Neural crest cell (in vitro differentiated cells): ENCODE measurements at regions not wholly inside any gene's neighbourhood (a gene's known extent, or its start where the extent isn't known, plus 50 kb on each side); places are given as distances from the start of the nearest gene placed in this dataset.
A peak's percentile ranks its signal among the peaks of the same experiment; 100 is the strongest.

Source experiments
- DNase-seq: peaks from one replicate; pipeline ENCODE4 v3.0.0; 2021; ENCODE audit warnings: low read depth, mixed read lengths, low spot score
- H3K27ac Mint-ChIP-seq: one replicate; pipeline ENCODE4 v1.8.0; 2021; ENCODE audit warnings: mild to moderate bottlenecking, mixed read lengths; ENCODE audit not compliant: unreplicated experiment
- H3K27me3 Mint-ChIP-seq: 2 replicates; pipeline ENCODE4 v1.8.0; 2021; ENCODE audit warnings: low read depth, mild to moderate bottlenecking, mixed read lengths
- H3K36me3 Mint-ChIP-seq: 2 replicates; pipeline ENCODE4 v1.8.0; 2021; ENCODE audit warnings: low read depth, mild to moderate bottlenecking, mixed read lengths
- H3K4me1 Mint-ChIP-seq: 2 replicates; pipeline ENCODE4 v1.8.0; 2021; ENCODE audit warnings: mixed read lengths
- H3K4me3 Mint-ChIP-seq: one replicate; pipeline ENCODE4 v1.8.0; 2021; ENCODE audit warnings: mild to moderate bottlenecking, mixed read lengths
- H3K9me3 Mint-ChIP-seq: 2 replicates; pipeline ENCODE4 v1.8.0; 2021; ENCODE audit warnings: mixed read lengths
- CTCF ChIP-seq: fragments of 200-600 bp; sonication (generic); conservative IDR thresholded peaks from 2 replicates; pipeline ENCODE4 v1.5.0; 2021; ENCODE audit warnings: antibody characterized with exemption, mild to moderate bottlenecking

GRCh38 chr15:60110909-60111308 is 106.8 kb downstream of the FOXB1 start:
- Mint-ChIP-seq H3K4me1 (peaks cover 19% of the 10 kb centered on the region), H3K27me3 (peaks cover 10% of the 10 kb centered on the region), H3K4me3 (no peak overlapping the region), H3K27ac (no peak overlapping the region), H3K9me3 (peaks cover 7% of the 10 kb centered on the region), H3K36me3 (peaks cover 3% of the 10 kb centered on the region)
- DNase-seq = no peak
- TF ChIP-seq CTCF = no peak

- H3K9me3 Mint-ChIP-seq = peaks cover 4% of the 10 kb centered on the region
- peaks cover 41% of the 10 kb centered on the region for H3K27me3 Mint-ChIP-seq
- H3K4me1 Mint-ChIP-seq = peaks cover 51% of the 10 kb centered on the region
- no peak overlapping the region for H3K4me3 Mint-ChIP-seq
- H3K36me3 Mint-ChIP-seq = no peaks in the 10 kb centered on the region
- no peak overlapping the region for H3K27ac Mint-ChIP-seq
- DNase-seq = no peak
- no peak for TF ChIP-seq CTCF
These were observed 111.7 kb downstream of the FOXB1 start for GRCh38 chr15:60115579-60116380.

- peaks cover 41% of the 10 kb centered on the region for H3K27me3 Mint-ChIP-seq
- TF ChIP-seq CTCF = no peak
- H3K4me3 Mint-ChIP-seq = no peak overlapping the region
- peaks cover 4% of the 10 kb centered on the region for H3K9me3 Mint-ChIP-seq
- H3K36me3 Mint-ChIP-seq = no peaks in the 10 kb centered on the region
- H3K4me1 Mint-ChIP-seq = peaks cover 47% of the 10 kb centered on the region
- H3K27ac Mint-ChIP-seq = peak overlapping the region; percentile 29
- DNase-seq = no peak
These were observed 112.5 kb downstream of the FOXB1 start for GRCh38 chr15:60116456-60117089.

- H3K4me3 Mint-ChIP-seq = no peak overlapping the region
- no peak overlapping the region for H3K27ac Mint-ChIP-seq
- no peak for TF ChIP-seq CTCF
- DNase-seq = no peak
- no peaks in the 10 kb centered on the region for H3K36me3 Mint-ChIP-seq
- H3K27me3 Mint-ChIP-seq = peaks cover 41% of the 10 kb centered on the region
- H3K9me3 Mint-ChIP-seq = peaks cover 4% of the 10 kb centered on the region
- H3K4me1 Mint-ChIP-seq = peaks cover 47% of the 10 kb centered on the region
These were observed 114.0 kb downstream of the FOXB1 start for GRCh38 chr15:60118146-60118545.

GRCh38 chr15:60118626-60119025 is 114.5 kb downstream of the FOXB1 start:
- peaks cover 4% of the 10 kb centered on the region for H3K9me3 Mint-ChIP-seq
- H3K4me3 Mint-ChIP-seq = no peak overlapping the region
- TF ChIP-seq CTCF = no peak
- H3K27ac Mint-ChIP-seq = no peak overlapping the region
- no peak for DNase-seq
- peaks cover 41% of the 10 kb centered on the region for H3K27me3 Mint-ChIP-seq
- H3K36me3 Mint-ChIP-seq = no peaks in the 10 kb centered on the region
- peaks cover 47% of the 10 kb centered on the region for H3K4me1 Mint-ChIP-seq
